PC-9 (cell line): ENCODE measurements at regions not wholly inside any gene's neighbourhood (a gene's known extent, or its start where the extent isn't known, plus 50 kb on each side); places are given as distances from the start of the nearest gene placed in this dataset.

Source experiments
- BruUV-seq: library from RNA; stranded (reverse); fragments of 400-500 nt; replicated peaks from 2 replicates; lab custom pipeline; 2021; lab: Mats Ljungman, UMichigan
- CTCF ChIA-PET: fragments of 300-600 bp; sonication (Branson Sonifier 250); formaldehyde crosslinking; loops from one replicate; lab custom pipeline; 2022; ENCODE audit warnings: antibody characterized with exemption; lab: Charles Lee
- POLR2A ChIA-PET: fragments of 300-600 bp; sonication (Branson Sonifier 250); formaldehyde crosslinking; loops from one replicate; lab custom pipeline; 2022; ENCODE audit warnings: antibody characterized with exemption; ENCODE audit not compliant: unreplicated experiment; lab: Charles Lee
- DNase-seq, 2 experiments: peaks; one replicate each; pipeline versions ENCODE4 v3.0.0 to v3.0.0-alpha.2; 2015 to 2022; ENCODE audit warnings: mixed read lengths in 1 of 2
- H2AFZ ChIP-seq: fragments of 200-600 bp; sonication (generic); 2 replicates; pipeline ENCODE4 v1.8.1; 2017; ENCODE audit warnings: antibody characterized with exemption
- H3F3A ChIP-seq: fragments of 200-600 bp; sonication (generic); 2 replicates; pipeline ENCODE4 v1.8.1; 2017; ENCODE audit warnings: antibody characterized with exemption, mild to moderate bottlenecking, low read depth; ENCODE audit not compliant: insufficient read depth
- H3K27ac ChIP-seq: fragments of 200-600 bp; sonication (generic); 2 replicates; pipeline ENCODE4 v1.6.1; 2016; ENCODE audit warnings: mixed run types
- H3K27me3 ChIP-seq: fragments of 200-600 bp; sonication (generic); 2 replicates; pipeline ENCODE4 v1.6.1; 2016; ENCODE audit warnings: low read depth, mixed run types; ENCODE audit not compliant: insufficient read depth
- H3K36me3 ChIP-seq: fragments of 200-600 bp; sonication (generic); 2 replicates; pipeline ENCODE4 v1.6.1; 2016; ENCODE audit warnings: low read depth, mixed run types
- H3K4me1 ChIP-seq: fragments of 200-600 bp; sonication (generic); replicated peaks from 2 replicates; pipeline ENCODE4 v1.6.1; 2016; ENCODE audit warnings: mixed run types; ENCODE audit not compliant: insufficient read depth
- H3K4me2 ChIP-seq: fragments of 200-600 bp; sonication (generic); 2 replicates; pipeline ENCODE4 v1.6.1; 2017; ENCODE audit warnings: mixed run types
- H3K4me3 ChIP-seq: fragments of 200-600 bp; sonication (generic); 2 replicates; pipeline ENCODE4 v1.6.1; 2016; ENCODE audit warnings: mixed run types
- H3K79me2 ChIP-seq: fragments of 200-600 bp; sonication (generic); 2 replicates; pipeline ENCODE4 v1.6.1; 2017; ENCODE audit warnings: low read depth, mixed run types
- H3K9me2 ChIP-seq: fragments of 200-600 bp; sonication (generic); 2 replicates; pipeline ENCODE4 v1.8.1; 2017; ENCODE audit warnings: mild to moderate bottlenecking; ENCODE audit not compliant: insufficient read depth
- H3K9me3 ChIP-seq: fragments of 200-600 bp; sonication (generic); 2 replicates; pipeline ENCODE4 v1.8.1; 2016; ENCODE audit warnings: low read depth; ENCODE audit not compliant: insufficient read depth
- H4K20me1 ChIP-seq: fragments of 200-600 bp; sonication (generic); 2 replicates; pipeline ENCODE4 v1.8.1; 2017; ENCODE audit not compliant: insufficient read depth
- CTCF ChIP-seq: fragments of 200-600 bp; sonication (generic); conservative IDR thresholded peaks from 2 replicates; pipeline ENCODE4 v1.6.1; 2017; ENCODE audit warnings: mixed run types, antibody characterized with exemption, mild to moderate bottlenecking, moderate library complexity
- EZH2 ChIP-seq: fragments of 200-600 bp; sonication (generic); IDR thresholded peaks from 2 replicates; pipeline ENCODE4 v1.8.0; 2017; ENCODE audit warnings: antibody characterized with exemption, low read depth
- intact Hi-C: fragments of 100-400 bp; cut with micrococcal nuclease; formaldehyde crosslinking; loops from one replicate; pipeline ENCODE4 v1.10.0; 2022; ENCODE audit not compliant: unreplicated experiment

DNA sequence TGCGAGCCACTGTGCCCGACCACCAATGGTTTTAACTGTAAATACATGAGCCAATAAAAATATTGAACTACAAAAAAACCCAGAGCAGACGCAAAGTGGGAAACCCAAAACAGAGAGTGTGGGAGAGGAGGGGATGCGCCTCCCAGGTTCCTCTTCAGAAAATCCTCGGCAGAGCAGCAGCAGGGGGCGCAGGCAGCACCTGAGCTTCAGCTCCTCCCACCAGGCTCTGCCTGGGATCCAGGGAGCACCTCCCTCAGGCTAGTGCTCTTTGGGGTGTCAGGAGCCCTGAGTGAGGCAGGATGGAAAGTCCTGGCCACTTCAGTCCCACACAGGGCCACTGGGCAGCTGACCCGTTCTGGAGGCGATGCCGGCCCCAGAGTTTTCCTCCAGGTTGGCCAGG, 536.9 kb upstream of the CDH4 start:
- H3K9me3 ChIP-seq, result 0 out of 2 replicates have a peak, but pooled peaks cover 3% of the 10 kb centered on the region
- peaks cover 6% of the 10 kb centered on the region; the same call in 1 of the 2 replicates for H3K9me2 ChIP-seq
- H3K4me1 ChIP-seq, result no peaks in the 10 kb centered on the region
- intact Hi-C loops, result no loop called here
- no peak overlapping the region for H2AFZ ChIP-seq
- TF ChIP-seq EZH2, result no peak
- TF ChIP-seq CTCF, result peak; percentile 39; the same call in 1 of the 2 replicates
- ChIA-PET POLR2A (no interaction called here), CTCF (no interaction called here)
- H3K36me3 ChIP-seq, result no peaks in the 10 kb centered on the region
- H3F3A ChIP-seq, result no peaks in the 10 kb centered on the region
- H3K4me2 ChIP-seq, result no peak overlapping the region
- no TSS peak for BruUV-seq
- H4K20me1 ChIP-seq, result no peaks in the 10 kb centered on the region
- H3K4me3 ChIP-seq, result no peak overlapping the region
- H3K27ac ChIP-seq, result no peak overlapping the region
- H3K79me2 ChIP-seq, result no peaks in the 10 kb centered on the region
- peaks cover 31% of the 10 kb centered on the region for H3K27me3 ChIP-seq
- DNase-seq, result no peak

GRCh38 chr20:60718743-60719480, 533.1 kb upstream of the CDH4 start:
- DNase-seq, result no peak
- Histone ChIP-seq H2AFZ (no peak overlapping the region), H3K79me2 (no peaks in the 10 kb centered on the region), H3F3A (no peaks in the 10 kb centered on the region), H4K20me1 (no peaks in the 10 kb centered on the region), H3K4me3 (no peak overlapping the region), H3K4me2 (no peak overlapping the region), H3K9me3 (0 out of 2 replicates have a peak, but pooled peaks cover 3% of the 10 kb centered on the region), H3K27me3 (peaks cover 54% of the 10 kb centered on the region), H3K36me3 (no peaks in the 10 kb centered on the region), H3K4me1 (no peaks in the 10 kb centered on the region), H3K9me2 (no peaks in the 10 kb centered on the region), H3K27ac (no peak overlapping the region)
- ChIA-PET CTCF (no interaction called here), POLR2A (no interaction called here)
- intact Hi-C loops, result no loop called here
- BruUV-seq, result no TSS peak
- TF ChIP-seq EZH2 (no peak), CTCF (no peak; the same call in 1 of the 2 replicates)

GRCh38 chr20:60725311-60725906, 526.7 kb upstream of the CDH4 start:
- TF ChIP-seq CTCF (no peak), EZH2 (no peak)
- H3K4me3 ChIP-seq, result no peak overlapping the region
- no peak overlapping the region for H3K27ac ChIP-seq
- DNase-seq, result no peak
- peaks cover 25% of the 10 kb centered on the region; the same call in 1 of the 2 replicates for H3K27me3 ChIP-seq
- no peaks in the 10 kb centered on the region for H3K36me3 ChIP-seq
- ChIA-PET POLR2A (no interaction called here), CTCF (no interaction called here)
- H3K9me3 ChIP-seq, result no peaks in the 10 kb centered on the region
- no peaks in the 10 kb centered on the region for H3K4me1 ChIP-seq
- no peaks in the 10 kb centered on the region for H3K9me2 ChIP-seq
- no peaks in the 10 kb centered on the region for H3F3A ChIP-seq
- no TSS peak for BruUV-seq
- no peaks in the 10 kb centered on the region for H3K79me2 ChIP-seq
- no peak overlapping the region for H3K4me2 ChIP-seq
- H2AFZ ChIP-seq, result no peak overlapping the region
- intact Hi-C loops, result no loop called here
- no peaks in the 10 kb centered on the region for H4K20me1 ChIP-seq
